Epidermal melanocyte (primary cell): ENCODE measurements at regions not wholly inside any gene's neighbourhood (a gene's known extent, or its start where the extent isn't known, plus 50 kb on each side); places are given as distances from the start of the nearest gene placed in this dataset.
"Not testable (repeated sequence)": the region's sequence is repeated elsewhere in the genome, so short reads cannot be mapped to it uniquely, and the experiment has no call there.

Experiments used
- DNase-seq: peaks from one replicate; pipeline ENCODE4 v3.0.0; 2011; ENCODE audit warnings: low spot score; ENCODE audit not compliant: insufficient read length

- no peak for DNase-seq
Measured at GRCh38 chr12:118536306-118536906, 160.1 kb downstream of the SUDS3 start.

GRCh38 chr12:118537481-118537917 lies 161.1 kb downstream of the SUDS3 start:
- no peak for DNase-seq

DNA sequence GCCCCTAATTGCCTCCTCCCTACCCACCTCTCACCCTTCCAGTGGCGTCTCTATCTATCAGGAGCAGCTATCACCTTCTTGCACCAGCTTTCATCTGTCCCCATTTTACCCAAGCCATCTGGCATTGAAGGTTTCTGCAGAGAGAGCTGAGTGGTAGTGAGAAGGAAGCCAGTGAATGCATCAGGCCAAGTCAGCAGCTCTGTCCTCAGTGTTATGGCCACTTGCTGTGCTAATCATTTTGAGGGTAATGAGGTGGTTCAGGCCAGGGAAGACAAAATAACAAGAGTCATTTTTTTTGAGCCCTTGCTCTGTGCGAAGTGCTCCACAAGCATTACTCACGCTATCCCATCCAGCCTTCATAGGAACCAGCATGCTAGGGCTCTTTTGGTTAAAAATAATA lies 164.7 kb downstream of the SUDS3 start:
- DNase-seq = no peak

DNA sequence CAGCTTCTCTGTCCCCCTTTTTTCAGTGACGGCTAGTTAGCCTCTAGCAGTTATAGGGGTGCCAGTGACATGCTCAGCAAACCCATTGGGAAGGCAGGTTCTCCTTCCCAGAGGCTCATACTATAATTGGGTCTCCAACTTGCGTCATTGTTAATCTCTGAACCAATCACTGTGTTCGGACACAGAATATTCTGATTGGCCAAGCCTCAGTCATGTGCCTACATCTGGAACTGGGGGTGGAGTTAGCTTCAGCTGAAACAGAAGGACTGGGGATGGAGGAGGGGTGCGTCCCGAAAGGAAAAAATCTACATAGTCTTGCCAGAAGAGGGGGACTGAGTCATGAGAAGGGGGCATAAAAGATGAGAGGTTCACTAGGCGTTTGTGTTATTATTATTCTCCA lies 165.6 kb downstream of the SUDS3 start:
- no peak for DNase-seq

- no peak for DNase-seq
Measured at GRCh38 chr12:118543651-118544050, 167.3 kb downstream of the SUDS3 start.

- DNase-seq = no peak
Measured at GRCh38 chr12:118544569-118544968, 168.2 kb downstream of the SUDS3 start.

GRCh38 chr12:118547606-118548005 lies 171.3 kb downstream of the SUDS3 start:
- not testable (repeated sequence) for DNase-seq

- DNase-seq = no peak
Measured at GRCh38 chr12:118548887-118549509, 172.6 kb downstream of the SUDS3 start.

GRCh38 chr12:118549510-118549980 lies 173.2 kb downstream of the SUDS3 start:
- DNase-seq = no peak

- no peak for DNase-seq
Measured at GRCh38 chr12:118553856-118554504, 177.6 kb downstream of the SUDS3 start.

DNA sequence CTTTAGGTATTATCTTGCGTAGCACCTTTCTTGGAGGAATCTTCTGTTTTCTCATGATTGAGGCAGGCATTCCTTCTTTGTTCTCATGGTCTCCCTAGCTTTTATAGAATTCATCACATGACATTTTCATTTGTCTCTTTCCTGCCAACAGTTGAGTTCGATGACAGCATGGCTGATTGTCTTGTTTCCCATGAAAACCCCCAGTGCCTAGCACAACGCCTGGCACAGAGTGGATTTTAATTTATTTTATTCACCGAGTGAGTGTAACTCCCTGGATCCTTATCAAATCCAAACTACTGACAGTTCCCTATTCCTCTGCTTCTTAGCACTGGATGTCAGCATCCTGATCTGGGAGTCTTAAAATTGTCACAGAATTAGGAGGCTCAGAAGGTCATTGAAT lies 182.6 kb downstream of the SUDS3 start:
- DNase-seq = no peak

- no peak for DNase-seq
Measured at GRCh38 chr12:118560733-118561132, 184.4 kb downstream of the SUDS3 start.

- no peak for DNase-seq
Measured at GRCh38 chr12:118571730-118572129, 195.4 kb downstream of the SUDS3 start.

DNA sequence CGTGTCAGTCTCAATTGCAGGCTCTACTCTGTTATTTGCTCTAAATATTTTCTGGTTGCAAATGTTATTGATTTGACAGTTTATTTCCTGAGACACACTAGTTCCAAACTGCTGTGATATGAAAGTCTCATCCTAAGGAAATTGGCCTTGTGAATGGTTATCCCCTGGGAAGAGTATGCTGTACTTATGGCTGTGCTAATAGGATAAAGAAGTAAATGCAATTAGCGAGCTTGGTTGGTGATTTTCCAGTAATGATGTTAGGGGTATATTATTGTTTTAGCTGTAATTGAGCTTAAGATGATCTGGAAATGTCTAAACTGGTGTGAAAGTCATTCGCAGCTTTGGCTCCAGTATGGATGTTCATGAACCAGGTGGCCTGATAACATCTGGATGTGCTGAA lies 197.9 kb downstream of the SUDS3 start:
- DNase-seq = no peak

DNA sequence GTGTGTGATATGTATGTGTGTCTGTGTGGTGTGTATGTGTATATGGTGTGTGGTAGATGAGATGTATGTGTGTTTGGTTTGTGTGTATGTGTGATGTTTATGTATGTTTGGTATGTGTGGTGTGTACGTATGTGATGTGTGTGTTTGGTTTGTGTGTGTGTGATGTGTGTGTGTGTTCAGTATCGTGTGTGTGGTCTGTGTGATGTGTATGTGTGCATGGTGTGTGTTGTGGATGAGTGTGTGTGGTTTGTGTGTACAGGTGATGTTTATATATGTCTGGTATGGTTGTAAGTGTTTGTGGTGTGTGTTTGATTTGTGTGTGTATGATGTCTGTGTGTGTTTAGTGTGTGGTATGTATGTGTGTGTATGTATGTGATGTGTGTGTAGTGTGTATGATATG lies 199.4 kb downstream of the SUDS3 start:
- DNase-seq = no peak

DNA sequence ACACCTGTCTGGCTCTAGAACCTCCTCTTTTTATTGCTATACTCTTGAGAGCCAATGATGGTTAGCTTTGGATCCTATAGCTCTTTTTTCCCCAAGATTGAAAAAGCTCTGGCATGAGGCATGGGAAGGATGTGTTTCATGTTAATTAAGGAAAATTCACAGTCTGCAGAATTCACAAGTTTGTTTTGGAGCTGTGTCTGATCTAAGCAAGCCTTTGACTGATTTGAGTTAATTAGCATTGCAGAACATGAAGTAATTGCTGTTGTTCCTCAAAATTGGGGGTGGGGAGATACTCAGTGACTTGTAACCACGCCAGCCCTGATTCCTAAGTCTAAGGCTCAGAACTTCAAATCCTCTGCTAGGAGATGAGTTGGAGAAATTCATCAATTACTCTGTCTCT lies 205.0 kb downstream of the SUDS3 start:
- no peak for DNase-seq

- DNase-seq = no peak
Measured at GRCh38 chr12:118582863-118583262, 206.5 kb downstream of the SUDS3 start.

- DNase-seq = no peak
Measured at GRCh38 chr12:118586433-118586832, 210.1 kb downstream of the SUDS3 start.

DNA sequence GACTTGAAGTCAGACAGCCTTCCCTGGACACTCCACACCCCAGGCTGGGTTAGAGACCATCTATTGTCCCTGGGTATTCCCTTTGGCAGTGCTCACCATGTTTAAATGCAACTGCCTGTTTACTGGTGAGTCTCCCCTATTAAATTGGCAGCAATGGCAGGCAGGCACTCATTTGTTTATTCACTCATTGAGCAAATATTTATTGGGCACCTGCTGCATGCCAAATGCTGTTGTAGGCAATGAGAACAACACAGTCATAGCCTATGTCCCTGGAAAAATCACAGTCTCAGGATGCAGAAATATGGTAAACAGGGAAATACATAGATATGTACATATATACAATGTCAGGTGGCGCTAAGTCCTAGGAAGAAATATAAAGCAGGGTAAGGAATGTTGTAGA lies 212.8 kb downstream of the SUDS3 start:
- no peak for DNase-seq

DNA sequence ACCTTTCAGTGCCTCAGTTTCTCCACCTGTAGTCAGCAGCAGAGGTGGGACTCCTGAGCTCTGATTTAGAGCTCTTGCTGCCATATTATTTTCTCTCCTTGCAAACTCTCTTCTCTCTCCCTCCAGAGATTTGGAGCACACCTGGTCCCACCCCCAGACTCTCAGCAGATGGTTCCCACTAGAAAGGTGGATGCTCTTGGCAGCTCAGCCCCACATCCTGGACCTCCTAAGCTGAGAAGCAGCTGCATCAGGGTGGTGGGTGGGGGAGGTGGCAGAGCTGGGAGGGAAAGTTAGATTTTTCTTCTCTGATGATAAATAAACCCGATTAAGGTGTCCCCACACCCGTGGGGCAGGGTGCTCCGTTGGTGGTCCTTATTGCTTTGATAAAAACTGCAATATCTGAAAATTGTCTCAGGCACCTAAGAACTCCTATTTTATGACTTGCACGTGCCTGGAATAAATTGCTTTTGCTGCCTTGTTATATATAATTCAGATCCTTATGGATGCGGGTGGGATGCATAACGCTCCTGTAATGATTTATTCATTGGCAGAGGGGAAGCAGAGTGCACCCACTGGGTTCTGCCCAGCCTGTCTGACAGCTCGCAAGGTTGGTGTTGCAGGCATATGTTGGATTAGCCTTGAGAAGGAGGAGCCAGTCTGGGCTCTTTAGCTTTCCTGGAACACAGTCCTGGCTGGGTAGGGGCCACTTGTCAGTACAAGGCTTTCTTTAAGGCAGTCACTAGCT lies 214.2 kb downstream of the SUDS3 start:
- DNase-seq = no peak

DNA sequence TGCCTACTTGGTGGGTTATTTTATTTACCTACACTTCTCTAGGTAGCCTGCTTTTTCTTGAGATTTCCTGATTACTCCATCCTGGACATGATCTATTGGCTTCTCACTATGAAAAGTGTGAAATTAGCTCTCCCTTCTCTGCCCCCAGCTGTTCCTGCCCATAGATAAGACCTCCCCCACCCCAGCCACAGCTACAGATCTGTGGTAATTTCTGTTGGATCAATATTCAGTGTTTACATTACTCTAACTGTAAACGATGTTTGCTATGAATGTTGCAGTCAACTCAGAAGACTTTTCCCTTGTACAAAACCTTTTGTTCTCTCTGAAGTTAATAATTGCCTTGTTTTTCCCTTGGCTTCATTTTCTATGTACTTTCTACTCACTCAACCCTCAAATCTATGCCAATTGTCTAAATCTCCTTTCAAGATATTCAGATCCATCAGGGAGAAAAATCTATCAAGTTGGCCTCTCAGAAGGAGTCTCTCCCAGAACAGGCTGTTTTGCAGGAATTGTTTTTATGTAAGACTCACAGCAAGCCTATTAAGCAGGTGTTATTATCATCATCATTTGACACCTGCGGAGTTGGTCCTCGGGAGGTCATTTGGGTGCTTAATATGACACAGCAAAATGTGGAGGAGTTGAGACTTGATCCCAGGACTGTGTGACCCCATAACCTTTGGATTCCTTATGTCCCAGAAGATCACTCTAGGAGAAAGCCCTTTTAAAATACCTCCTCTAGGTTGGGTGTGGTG lies 227.4 kb downstream of the SUDS3 start:
- DNase-seq = no peak
